IMR-90 (cell line): ENCODE measurements at regions not wholly inside any gene's neighbourhood (a gene's known extent, or its start where the extent isn't known, plus 50 kb on each side); places are given as distances from the start of the nearest gene placed in this dataset.

ENCODE experiments used
- ATAC-seq: fragments of 200-7000 bp; cut with Tn5 transposase; 2 replicates; pipeline ENCODE4 v1.9.1; 2020; ENCODE audit warnings: low read depth, mild to moderate bottlenecking, moderate library complexity
- BruUV-seq: library from RNA; stranded (reverse); fragments of 400-500 nt; replicated peaks from 2 replicates; lab custom pipeline; 2021; lab: Mats Ljungman, UMichigan
- CTCF ChIA-PET: fragments of 300-600 bp; formaldehyde crosslinking; extraction: SDS; loops from one replicate; lab custom pipeline; 2021; ENCODE audit warnings: antibody characterized with exemption; lab: Yijun Ruan, JAX
- POLR2A ChIA-PET: fragments of 300-600 bp; sonication (Branson Sonifier 250); formaldehyde crosslinking; loops from one replicate; lab custom pipeline; 2022; ENCODE audit warnings: antibody characterized with exemption; ENCODE audit not compliant: unreplicated experiment; lab: Charles Lee
- DNase-seq: peaks from one replicate; pipeline ENCODE4 v3.0.0; 2013
- H2AFZ ChIP-seq: replicated peaks from 2 replicates; pipeline ENCODE3; 2013; ENCODE audit warnings: low read length, mild to moderate bottlenecking; ENCODE audit not compliant: poor library complexity
- H2AK5ac ChIP-seq: 2 replicates; pipeline ENCODE4 v1.6.1; 2013; ENCODE audit warnings: low read depth, low read length, inconsistent platforms
- H2AK9ac ChIP-seq: replicated peaks from 2 replicates; pipeline ENCODE3; 2013; ENCODE audit warnings: mild to moderate bottlenecking, low read depth, low read length, moderate library complexity; ENCODE audit not compliant: poor library complexity
- H2BK120ac ChIP-seq: 2 replicates; pipeline ENCODE4 v1.6.1; 2013; ENCODE audit warnings: low read depth, low read length, inconsistent platforms
- H2BK15ac ChIP-seq: 3 replicates; pipeline ENCODE4 v1.6.1; 2013; ENCODE audit warnings: low read depth, low read length, inconsistent platforms
- H2BK20ac ChIP-seq: 2 replicates; pipeline ENCODE4 v1.6.1; 2013; ENCODE audit warnings: low read depth, mild to moderate bottlenecking, inconsistent platforms, low read length, moderate library complexity
- H2BK5ac ChIP-seq: 2 replicates; pipeline ENCODE4 v1.6.1; 2013; ENCODE audit warnings: mild to moderate bottlenecking, low read depth, low read length, inconsistent platforms; ENCODE audit not compliant: poor library complexity, severe bottlenecking
- H3K14ac ChIP-seq: replicated peaks from 2 replicates; pipeline ENCODE4 v1.6.1; 2013; ENCODE audit warnings: low read depth, low read length, inconsistent platforms
- H3K18ac ChIP-seq: 2 replicates; pipeline ENCODE4 v1.6.1; 2013; ENCODE audit warnings: low read depth, low read length, control low read depth
- H3K23ac ChIP-seq: 2 replicates; pipeline ENCODE4 v1.6.1; 2013; ENCODE audit warnings: low read depth, low read length, inconsistent platforms
- H3K27ac ChIP-seq: 2 replicates; pipeline ENCODE4 v1.5.1; 2013; ENCODE audit warnings: mild to moderate bottlenecking, control low read depth, low read length; ENCODE audit not compliant: insufficient read depth
- H3K27me3 ChIP-seq: 2 replicates; pipeline ENCODE4 v1.6.1; 2013; ENCODE audit warnings: low read length; ENCODE audit not compliant: control insufficient read depth, insufficient read depth
- H3K36me3 ChIP-seq: 2 replicates; pipeline ENCODE4 v1.6.1; 2013; ENCODE audit warnings: low read length, mixed read lengths; ENCODE audit not compliant: control insufficient read depth, insufficient read depth
- H3K4ac ChIP-seq: 2 replicates; pipeline ENCODE4 v1.6.1; 2013; ENCODE audit warnings: low read depth, low read length, inconsistent platforms
- H3K4me1 ChIP-seq: 2 replicates; pipeline ENCODE4 v1.6.1; 2013; ENCODE audit warnings: low read length, mixed read lengths; ENCODE audit not compliant: control insufficient read depth, insufficient read depth
- H3K4me2 ChIP-seq: 2 replicates; pipeline ENCODE4 v1.6.1; 2013; ENCODE audit warnings: low read depth, mild to moderate bottlenecking, control low read depth, low read length, moderate library complexity
- H3K4me3 ChIP-seq: 2 replicates; pipeline ENCODE4 v1.5.1; 2013; ENCODE audit warnings: low read depth, mild to moderate bottlenecking, control low read depth, low read length, moderate library complexity; ENCODE audit not compliant: insufficient read depth
- H3K56ac ChIP-seq: 2 replicates; pipeline ENCODE4 v1.6.1; 2013; ENCODE audit warnings: low read length, inconsistent platforms; ENCODE audit not compliant: insufficient read depth; ENCODE audit errors: extremely low read depth
- H3K79me1 ChIP-seq, 2 experiments: 2 replicates each; pipeline ENCODE4 v1.6.1; 2013; ENCODE audit warnings: low read length in 2 of 2, inconsistent platforms in 1 of 2, low read depth in 1 of 2
- H3K9ac ChIP-seq: 2 replicates; pipeline ENCODE4 v1.6.1; 2013; ENCODE audit warnings: low read depth, low read length, control low read depth
- H3K9me1 ChIP-seq: 2 replicates; pipeline ENCODE4 v1.6.1; 2013; ENCODE audit warnings: low read length, inconsistent platforms; ENCODE audit not compliant: insufficient read depth
- H3K9me3 ChIP-seq: 2 replicates; pipeline ENCODE4 v1.6.1; 2013; ENCODE audit warnings: low read length; ENCODE audit not compliant: control insufficient read depth, insufficient read depth
- H4K20me1 ChIP-seq: 2 replicates; pipeline ENCODE4 v1.6.1; 2013; ENCODE audit warnings: low read length, inconsistent platforms; ENCODE audit not compliant: insufficient read depth
- H4K5ac ChIP-seq: 2 replicates; pipeline ENCODE4 v1.6.1; 2013; ENCODE audit warnings: mild to moderate bottlenecking, low read depth, low read length, control low read depth
- H4K8ac ChIP-seq, 2 experiments: 2 replicates each; pipeline ENCODE4 v1.6.1; 2013; ENCODE audit warnings: low read depth in 2 of 2, low read length in 2 of 2, control low read depth in 1 of 2, inconsistent platforms in 1 of 2
- H4K91ac ChIP-seq: 2 replicates; pipeline ENCODE4 v1.6.1; 2013; ENCODE audit warnings: low read depth, low read length, inconsistent platforms; ENCODE audit not compliant: insufficient read depth
- BHLHE40 ChIP-seq: fragments of 150-350 bp; IDR thresholded peaks from 2 replicates; pipeline ENCODE4 v1.6.1; 2016; ENCODE audit warnings: mild to moderate bottlenecking, low read depth, low read length
- CEBPB ChIP-seq: IDR thresholded peaks from 2 replicates; pipeline ENCODE4 v1.6.1; 2012; ENCODE audit warnings: low read depth, low read length, improper control_type of control experiment
- CHD1 ChIP-seq: IDR thresholded peaks from 2 replicates; pipeline ENCODE4 v1.6.1; 2012; ENCODE audit warnings: low read depth, low read length, improper control_type of control experiment
- CTCF ChIP-seq: conservative IDR thresholded peaks from 2 replicates; pipeline ENCODE4 v1.5.1; 2012; ENCODE audit warnings: mild to moderate bottlenecking, low read depth, low read length, improper control_type of control experiment
- ELK1 ChIP-seq: fragments of 150-350 bp; IDR thresholded peaks from 2 replicates; pipeline ENCODE4 v1.6.1; 2016; ENCODE audit warnings: low read depth, mild to moderate bottlenecking, low read length, moderate library complexity, borderline replicate concordance
- FOS ChIP-seq: fragments of 150-350 bp; IDR thresholded peaks from 2 replicates; pipeline ENCODE4 v1.6.1; 2016; ENCODE audit warnings: low read depth, low read length
- MAFK ChIP-seq: IDR thresholded peaks from 2 replicates; pipeline ENCODE4 v1.6.1; 2012; ENCODE audit warnings: low read depth, low read length, improper control_type of control experiment
- MAZ ChIP-seq: IDR thresholded peaks from 2 replicates; pipeline ENCODE4 v1.6.1; 2012; ENCODE audit warnings: low read depth, mild to moderate bottlenecking, low read length, improper control_type of control experiment, moderate library complexity, borderline replicate concordance
- MXI1 ChIP-seq: IDR thresholded peaks from 2 replicates; pipeline ENCODE4 v1.6.1; 2012; ENCODE audit warnings: low read depth, mild to moderate bottlenecking, low read length, moderate library complexity, borderline replicate concordance
- NFE2L2 ChIP-seq: fragments of 150-350 bp; IDR thresholded peaks from 2 replicates; pipeline ENCODE4 v1.6.1; 2016; ENCODE audit warnings: low read depth, mild to moderate bottlenecking, low read length
- POLR2A ChIP-seq: IDR thresholded peaks from 2 replicates; pipeline ENCODE4 v1.6.1; 2012; ENCODE audit warnings: mild to moderate bottlenecking, low read depth, low read length
- RAD21 ChIP-seq: IDR thresholded peaks from 2 replicates; pipeline ENCODE4 v1.6.1; 2012; ENCODE audit warnings: low read length, improper control_type of control experiment
- RCOR1 ChIP-seq: IDR thresholded peaks from 2 replicates; pipeline ENCODE4 v1.6.1; 2012; ENCODE audit warnings: mild to moderate bottlenecking, low read length, improper control_type of control experiment; ENCODE audit not compliant: insufficient replicate concordance
- RFX5 ChIP-seq: IDR thresholded peaks from 2 replicates; pipeline ENCODE4 v1.8.0; 2012; ENCODE audit warnings: low read depth, mild to moderate bottlenecking, low read length, moderate library complexity
- SMC3 ChIP-seq: fragments of 150-350 bp; IDR thresholded peaks from 2 replicates; pipeline ENCODE4 v1.6.1; 2016; ENCODE audit warnings: low read depth, mild to moderate bottlenecking, antibody characterized with exemption, low read length, moderate library complexity
- USF2 ChIP-seq: fragments of 150-350 bp; IDR thresholded peaks from 2 replicates; pipeline ENCODE4 v1.6.1; 2017; ENCODE audit warnings: mild to moderate bottlenecking, antibody characterized with exemption, low read length, low read depth
- WGBS, 2 experiments: methylation state at CpG; one replicate each; pipeline versions ENCODE4 v1.1.5 to v1.1.7; 2013; ENCODE audit warnings: missing lambda C conversion rate in 2 of 2; ENCODE audit not compliant: insufficient read length in 1 of 2; ENCODE audit errors: extremely low coverage in 2 of 2; 5-methylcytosine and 5-hydroxymethylcytosine counted together
- dilution Hi-C: fragments of 300-500 bp; cut with HindIII; formaldehyde crosslinking; loops from one replicate; pipeline ENCODE4 v1.14.3; 2018; ENCODE audit warnings: low sequenced_read_pairs; ENCODE audit not compliant: unreplicated experiment
- in situ Hi-C: fragments of 300-500 bp; cut with MboI; formaldehyde crosslinking; loops from 3 replicates; pipeline ENCODE4 v1.14.3; 2019; ENCODE audit warnings: low sequenced_read_pairs, inconsistent platforms, mixed read lengths
- intact Hi-C: fragments of 100-400 bp; cut with micrococcal nuclease; formaldehyde crosslinking; loops from 2 replicates; pipeline ENCODE4 v1.10.0; 2022

GRCh38 chr18:39772155-39772919 lies 2182.7 kb upstream of the PIK3C3 start:
- Histone ChIP-seq H4K91ac (no peak overlapping the region), H3K14ac (no peak overlapping the region), H3K9me3 (no peaks in the 10 kb centered on the region), H2BK120ac (no peak overlapping the region), H2AK9ac (no peak overlapping the region), H3K4me1 (peaks cover 2% of the 10 kb centered on the region; the same call in 1 of the 2 replicates), H2BK20ac (no peak overlapping the region), H2BK15ac (no peak overlapping the region), H4K8ac (no peak overlapping the region), H3K4me2 (peak overlapping the region; percentile 34; the same call in 1 of the 2 replicates), H3K56ac (no peak overlapping the region), H2BK5ac (peak overlapping the region; percentile 40), H3K4ac (no peak overlapping the region), H3K18ac (peak overlapping the region; percentile 59; the same call in 1 of the 2 replicates), H4K5ac (no peak overlapping the region), H3K4me3 (no peak overlapping the region), H2AK5ac (no peak overlapping the region), H4K20me1 (no peaks in the 10 kb centered on the region), H3K9ac (no peak overlapping the region), H3K27ac (no peak overlapping the region), H3K27me3 (no peaks in the 10 kb centered on the region), H3K79me1 (no peaks in the 10 kb centered on the region), H3K9me1 (no peaks in the 10 kb centered on the region; the same call in 1 of the 2 replicates), H3K36me3 (no peaks in the 10 kb centered on the region), H2AFZ (no peak overlapping the region), H3K23ac (no peak overlapping the region)
- WGBS, 2 experiments, result no CpG with 5 or more reads among the region's 1 CpG
- TF ChIP-seq CEBPB, result no peak
- TF ChIP-seq RAD21, result no peak
- no peak for TF ChIP-seq MAFK
- no peak for TF ChIP-seq FOS
- no peak for TF ChIP-seq ELK1
- TF ChIP-seq RCOR1, result no peak
- TF ChIP-seq SMC3, result no peak
- TF ChIP-seq BHLHE40, result no peak
- TF ChIP-seq CHD1, result no peak
- no peak for TF ChIP-seq USF2
- TF ChIP-seq NFE2L2, result no peak
- TF ChIP-seq MXI1, result no peak
- no peak for TF ChIP-seq POLR2A
- no peak for TF ChIP-seq MAZ
- TF ChIP-seq CTCF, result no peak
- TF ChIP-seq RFX5, result no peak
- intact Hi-C loops, result no loop called here
- in situ Hi-C loops, result no loop called here
- DNase-seq (peak; percentile 63), ATAC-seq (peak; percentile 46; the same call in 1 of the 2 replicates)
- dilution Hi-C loops, result no loop called here
- ChIA-PET CTCF (no interaction called here), POLR2A (no interaction called here)
- BruUV-seq, result no TSS peak
